ENCODE measurements at regions not wholly inside any gene's neighbourhood (a gene's known extent, or its start where the extent isn't known, plus 50 kb on each side); places are given as distances from the start of the nearest gene placed in this dataset.

DNA sequence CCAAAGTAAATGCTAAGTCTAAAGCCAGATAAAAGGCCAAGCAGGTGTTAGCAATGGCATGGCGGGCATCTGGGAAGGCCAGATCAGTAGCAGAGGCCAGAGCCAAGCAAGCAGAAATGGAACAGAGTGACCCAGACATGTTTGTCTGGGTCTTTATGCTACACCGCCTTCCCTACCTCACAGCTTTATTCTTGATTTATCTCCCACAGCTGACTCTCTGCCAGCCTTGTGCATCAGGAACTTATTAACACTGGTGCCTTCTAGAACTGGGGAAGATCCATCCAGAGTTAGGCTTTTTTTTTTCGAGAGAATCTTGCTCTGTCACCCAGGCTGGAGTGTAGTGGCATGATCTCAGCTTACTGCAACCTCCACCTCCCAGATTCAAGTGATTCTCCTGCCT, 112.5 kb upstream of the SLC44A1 start:
- ChIA-PET CTCF (ENCODE audit: unreplicated experiment) (no interaction called here), POLR2A (no interaction called here)
- BruUV-seq (replicated peaks), result no TSS peak
- no peak for DNase-seq (ENCODE audit: low spot score)
- TF ChIP-seq, protein P1, sequence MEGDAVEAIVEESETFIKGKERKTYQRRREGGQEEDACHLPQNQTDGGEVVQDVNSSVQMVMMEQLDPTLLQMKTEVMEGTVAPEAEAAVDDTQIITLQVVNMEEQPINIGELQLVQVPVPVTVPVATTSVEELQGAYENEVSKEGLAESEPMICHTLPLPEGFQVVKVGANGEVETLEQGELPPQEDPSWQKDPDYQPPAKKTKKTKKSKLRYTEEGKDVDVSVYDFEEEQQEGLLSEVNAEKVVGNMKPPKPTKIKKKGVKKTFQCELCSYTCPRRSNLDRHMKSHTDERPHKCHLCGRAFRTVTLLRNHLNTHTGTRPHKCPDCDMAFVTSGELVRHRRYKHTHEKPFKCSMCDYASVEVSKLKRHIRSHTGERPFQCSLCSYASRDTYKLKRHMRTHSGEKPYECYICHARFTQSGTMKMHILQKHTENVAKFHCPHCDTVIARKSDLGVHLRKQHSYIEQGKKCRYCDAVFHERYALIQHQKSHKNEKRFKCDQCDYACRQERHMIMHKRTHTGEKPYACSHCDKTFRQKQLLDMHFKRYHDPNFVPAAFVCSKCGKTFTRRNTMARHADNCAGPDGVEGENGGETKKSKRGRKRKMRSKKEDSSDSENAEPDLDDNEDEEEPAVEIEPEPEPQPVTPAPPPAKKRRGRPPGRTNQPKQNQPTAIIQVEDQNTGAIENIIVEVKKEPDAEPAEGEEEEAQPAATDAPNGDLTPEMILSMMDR (conservative IDR thresholded peaks at IDR 0.05; ENCODE audit: low read length), result no peak
- no peak for TF ChIP-seq EZH2phosphoT487 (IDR thresholded peaks at IDR 0.05; ENCODE audit: borderline replicate concordance, low read depth, low read length)
- Histone ChIP-seq H3K9me3 (ENCODE audit: low read length) (no peaks in the 10 kb centered on the region), H3K36me3 (ENCODE audit: insufficient read depth, low read length) (no peaks in the 10 kb centered on the region), H3K4me1 (ENCODE audit: insufficient read depth, low read length, poor library complexity, severe bottlenecking) (peaks cover 14% of the 10 kb centered on the region), H2AFZ (ENCODE audit: low read length) (no peak overlapping the region), H3K9me2 (ENCODE audit: insufficient read depth, low read length) (no peaks in the 10 kb centered on the region), H4K20me1 (ENCODE audit: insufficient read depth, low read length) (no peaks in the 10 kb centered on the region), H3K4me3 (ENCODE audit: low read depth, low read length, poor library complexity, severe bottlenecking) (no peak overlapping the region), H3K27ac (ENCODE audit: low read depth, low read length, poor library complexity, severe bottlenecking) (no peak overlapping the region), H3K4me2 (ENCODE audit: low read length) (no peak overlapping the region), H3K79me2 (ENCODE audit: insufficient read depth, low read depth, low read length) (no peaks in the 10 kb centered on the region)
- intact Hi-C loops (cut with micrococcal nuclease; ENCODE audit: unreplicated experiment), result no loop called here

DNA sequence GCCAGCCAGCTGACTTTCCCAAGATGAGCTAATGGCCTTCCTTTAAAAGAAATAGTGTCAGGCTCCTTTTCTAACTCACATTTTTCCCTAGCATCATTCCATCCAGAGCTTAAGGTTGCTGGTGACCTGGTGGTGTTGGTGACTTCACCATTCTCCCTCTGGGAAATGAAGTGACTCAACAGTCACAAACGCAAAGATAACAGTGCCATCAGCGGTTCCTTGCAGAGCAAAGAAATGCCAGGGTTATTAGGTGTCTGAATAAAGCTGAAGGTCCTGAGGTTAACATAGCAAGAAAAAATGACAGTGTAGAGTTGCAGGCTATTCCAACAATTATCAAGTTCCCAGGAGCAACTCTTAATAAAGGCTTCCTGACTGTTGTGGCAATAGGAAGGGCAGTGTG, 111.8 kb upstream of the SLC44A1 start:
- no peaks in the 10 kb centered on the region for H4K20me1 ChIP-seq (ENCODE audit: insufficient read depth, low read length)
- H3K4me3 ChIP-seq (ENCODE audit: low read depth, low read length, poor library complexity, severe bottlenecking), result no peak overlapping the region
- DNase-seq (ENCODE audit: low spot score), result no peak
- TF ChIP-seq, protein P1 (conservative IDR thresholded peaks at IDR 0.05; ENCODE audit: low read length), result no peak
- no peak for TF ChIP-seq EZH2phosphoT487 (IDR thresholded peaks at IDR 0.05; ENCODE audit: borderline replicate concordance, low read depth, low read length)
- no peaks in the 10 kb centered on the region for H3K36me3 ChIP-seq (ENCODE audit: insufficient read depth, low read length)
- no peaks in the 10 kb centered on the region for H3K9me3 ChIP-seq (ENCODE audit: low read length)
- intact Hi-C loops (cut with micrococcal nuclease; ENCODE audit: unreplicated experiment), result no loop called here
- no peak overlapping the region for H2AFZ ChIP-seq (ENCODE audit: low read length)
- ChIA-PET POLR2A (no interaction called here), CTCF (ENCODE audit: unreplicated experiment) (no interaction called here)
- no peaks in the 10 kb centered on the region for H3K79me2 ChIP-seq (ENCODE audit: insufficient read depth, low read depth, low read length)
- no peak overlapping the region for H3K4me2 ChIP-seq (ENCODE audit: low read length)
- H3K9me2 ChIP-seq (ENCODE audit: insufficient read depth, low read length), result no peaks in the 10 kb centered on the region
- H3K4me1 ChIP-seq (ENCODE audit: insufficient read depth, low read length, poor library complexity, severe bottlenecking), result peaks cover 10% of the 10 kb centered on the region
- H3K27ac ChIP-seq (ENCODE audit: low read depth, low read length, poor library complexity, severe bottlenecking), result no peak overlapping the region
- BruUV-seq (replicated peaks), result no TSS peak

GRCh38 chr9:105138306-105138801, 106.1 kb upstream of the SLC44A1 start:
- no peaks in the 10 kb centered on the region for H3K36me3 ChIP-seq (ENCODE audit: insufficient read depth, low read length)
- ChIA-PET CTCF (ENCODE audit: unreplicated experiment) (no interaction called here), POLR2A (no interaction called here)
- intact Hi-C loops (cut with micrococcal nuclease; ENCODE audit: unreplicated experiment), result no loop called here
- H3K27ac ChIP-seq (ENCODE audit: low read depth, low read length, poor library complexity, severe bottlenecking), result no peak overlapping the region
- no peak overlapping the region for H3K4me2 ChIP-seq (ENCODE audit: low read length)
- H4K20me1 ChIP-seq (ENCODE audit: insufficient read depth, low read length), result no peaks in the 10 kb centered on the region
- H3K9me2 ChIP-seq (ENCODE audit: insufficient read depth, low read length), result no peaks in the 10 kb centered on the region
- H2AFZ ChIP-seq (ENCODE audit: low read length), result no peak overlapping the region
- no peaks in the 10 kb centered on the region for H3K4me1 ChIP-seq (ENCODE audit: insufficient read depth, low read length, poor library complexity, severe bottlenecking)
- no TSS peak for BruUV-seq (replicated peaks)
- no peaks in the 10 kb centered on the region for H3K9me3 ChIP-seq (ENCODE audit: low read length)
- no peaks in the 10 kb centered on the region for H3K79me2 ChIP-seq (ENCODE audit: insufficient read depth, low read depth, low read length)
- no peak for TF ChIP-seq EZH2phosphoT487 (IDR thresholded peaks at IDR 0.05; ENCODE audit: borderline replicate concordance, low read depth, low read length)
- TF ChIP-seq, protein P1 (conservative IDR thresholded peaks at IDR 0.05; ENCODE audit: low read length), result no peak
- H3K4me3 ChIP-seq (ENCODE audit: low read depth, low read length, poor library complexity, severe bottlenecking), result no peak overlapping the region
- DNase-seq (ENCODE audit: low spot score), result no peak

Measured in OCI-LY7 (cell line).